ENCODE measurements at regions not wholly inside any gene's neighbourhood (a gene's known extent, or its start where the extent isn't known, plus 50 kb on each side); places are given as distances from the start of the nearest gene placed in this dataset.

DNA sequence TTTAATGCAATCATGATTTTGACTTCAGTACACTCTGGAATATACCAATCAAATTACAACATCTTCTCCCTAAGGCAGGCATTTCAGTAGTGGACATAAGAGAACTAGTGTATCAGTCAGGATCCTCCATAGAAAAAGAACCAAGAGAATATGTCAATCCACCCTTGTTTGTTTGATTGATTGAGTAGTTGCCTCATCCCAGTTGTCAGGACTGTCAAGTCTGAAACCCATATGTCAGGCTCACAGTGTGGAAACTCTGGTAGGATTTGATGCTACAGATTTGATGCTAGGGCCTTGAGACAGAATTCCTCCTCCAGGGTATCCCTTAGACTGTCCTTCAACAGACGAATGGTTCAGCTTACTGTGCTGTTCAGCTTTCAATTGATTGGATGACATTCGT, 375.0 kb downstream of the ETS1 start:
- TF ChIP-seq, protein P1, sequence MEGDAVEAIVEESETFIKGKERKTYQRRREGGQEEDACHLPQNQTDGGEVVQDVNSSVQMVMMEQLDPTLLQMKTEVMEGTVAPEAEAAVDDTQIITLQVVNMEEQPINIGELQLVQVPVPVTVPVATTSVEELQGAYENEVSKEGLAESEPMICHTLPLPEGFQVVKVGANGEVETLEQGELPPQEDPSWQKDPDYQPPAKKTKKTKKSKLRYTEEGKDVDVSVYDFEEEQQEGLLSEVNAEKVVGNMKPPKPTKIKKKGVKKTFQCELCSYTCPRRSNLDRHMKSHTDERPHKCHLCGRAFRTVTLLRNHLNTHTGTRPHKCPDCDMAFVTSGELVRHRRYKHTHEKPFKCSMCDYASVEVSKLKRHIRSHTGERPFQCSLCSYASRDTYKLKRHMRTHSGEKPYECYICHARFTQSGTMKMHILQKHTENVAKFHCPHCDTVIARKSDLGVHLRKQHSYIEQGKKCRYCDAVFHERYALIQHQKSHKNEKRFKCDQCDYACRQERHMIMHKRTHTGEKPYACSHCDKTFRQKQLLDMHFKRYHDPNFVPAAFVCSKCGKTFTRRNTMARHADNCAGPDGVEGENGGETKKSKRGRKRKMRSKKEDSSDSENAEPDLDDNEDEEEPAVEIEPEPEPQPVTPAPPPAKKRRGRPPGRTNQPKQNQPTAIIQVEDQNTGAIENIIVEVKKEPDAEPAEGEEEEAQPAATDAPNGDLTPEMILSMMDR (conservative IDR thresholded peaks at IDR 0.05; ENCODE audit: low read length) = no peak
- no peak for TF ChIP-seq EZH2phosphoT487 (IDR thresholded peaks at IDR 0.05; ENCODE audit: borderline replicate concordance)
